ENCODE measurements at regions not wholly inside any gene's neighbourhood (a gene's known extent, or its start where the extent isn't known, plus 50 kb on each side); places are given as distances from the start of the nearest gene placed in this dataset.
A peak's percentile ranks its signal among the peaks of the same experiment; 100 is the strongest.
"Not testable (repeated sequence)": the region's sequence is repeated elsewhere in the genome, so short reads cannot be mapped to it uniquely, and the experiment has no call there.

DNA sequence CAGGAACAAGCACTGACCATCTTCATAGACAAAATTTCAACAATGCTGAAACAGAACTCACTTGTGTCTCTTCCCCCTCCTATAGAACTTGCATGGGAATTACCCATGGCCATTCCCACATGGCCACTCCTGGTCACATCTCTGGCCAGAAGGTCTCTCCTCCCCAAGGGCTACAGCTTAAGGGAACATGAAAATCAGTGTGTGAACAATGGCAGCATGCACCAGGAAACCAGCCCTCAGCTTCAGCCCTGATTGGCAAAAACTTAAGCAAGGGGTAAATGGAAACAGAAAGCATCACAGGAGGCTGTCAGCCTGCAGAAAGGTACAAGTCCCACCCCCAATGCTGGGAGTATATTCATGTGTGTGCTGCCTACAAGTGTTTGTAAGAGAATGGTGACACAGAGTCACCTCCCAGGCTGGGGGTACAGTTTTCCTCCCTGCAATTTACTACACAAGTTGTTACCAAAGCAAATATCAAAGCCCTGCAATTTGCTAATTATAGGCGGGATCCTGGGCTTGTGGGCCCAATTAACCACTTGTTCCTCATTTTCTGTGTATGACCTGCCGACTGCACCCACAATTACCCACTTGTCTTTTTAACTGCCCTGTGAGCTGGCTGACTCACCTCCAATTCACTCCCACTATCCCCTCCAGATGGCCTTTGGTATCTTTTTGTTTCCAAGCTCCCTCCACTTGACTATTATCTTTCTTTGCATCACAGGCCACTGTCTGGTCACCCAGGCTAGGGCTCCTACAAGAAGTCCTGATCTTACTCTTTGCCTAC, 84.4 kb upstream of the HES1 start:
- DNase-seq: no peak

DNA sequence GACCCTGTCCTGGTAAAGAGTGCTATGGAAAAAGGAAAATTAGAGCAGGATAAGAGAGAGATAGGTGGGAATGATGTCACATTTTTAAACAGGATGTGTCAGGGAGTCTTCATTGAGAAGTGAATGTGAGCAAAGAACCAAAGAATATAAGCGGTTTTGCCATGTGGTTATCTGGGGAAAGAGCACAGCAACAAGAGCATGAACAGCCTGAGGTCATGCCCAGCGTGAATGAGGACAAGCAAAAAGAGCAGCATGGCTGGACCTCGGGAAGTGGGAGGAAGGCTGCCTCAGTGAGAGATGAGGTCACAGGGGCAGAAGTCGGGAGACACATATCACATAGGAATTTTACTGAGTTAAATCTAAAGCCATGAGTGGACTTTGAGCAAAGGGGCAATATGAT, 82.8 kb upstream of the HES1 start:
- DNase-seq: no peak

DNA sequence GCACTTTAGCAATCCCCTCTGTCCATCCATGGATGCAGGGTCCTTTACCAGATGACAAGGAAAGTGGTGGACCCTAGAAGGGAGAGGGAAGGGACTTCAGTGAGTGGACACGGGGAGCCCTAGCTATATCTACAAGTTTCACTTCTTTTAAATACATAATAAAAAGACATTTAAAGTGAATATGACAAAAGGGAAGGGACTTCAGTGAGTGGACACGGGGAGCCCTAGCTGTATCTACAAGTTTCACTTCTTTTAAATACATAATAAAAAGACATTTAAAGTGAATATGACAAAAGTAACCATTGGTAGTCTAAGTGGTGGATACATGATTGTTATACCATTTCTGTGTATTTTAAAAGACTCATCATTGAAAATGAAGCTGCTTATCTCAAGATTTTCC, 81.9 kb upstream of the HES1 start:
- no peak for DNase-seq

DNA sequence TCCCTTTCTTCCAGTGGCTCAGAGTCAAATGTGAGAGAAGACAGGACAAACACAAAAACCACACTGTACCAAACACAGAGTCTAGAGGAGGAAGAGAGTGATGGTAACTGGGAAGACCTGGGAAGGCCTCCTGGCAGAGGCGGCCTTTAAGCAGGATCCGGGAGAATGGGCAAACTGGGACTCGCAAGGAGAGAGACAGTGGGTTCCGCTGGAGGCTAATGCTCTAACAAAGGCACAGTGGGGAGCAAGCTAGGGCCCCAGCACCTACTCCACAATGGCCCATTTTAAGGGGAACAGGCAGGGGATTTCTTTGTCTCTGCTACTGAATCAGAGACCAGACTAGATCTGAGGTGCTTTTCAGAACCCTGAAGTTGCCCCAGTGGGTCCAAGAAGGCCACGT, 81.4 kb upstream of the HES1 start:
- no peak for DNase-seq

DNA sequence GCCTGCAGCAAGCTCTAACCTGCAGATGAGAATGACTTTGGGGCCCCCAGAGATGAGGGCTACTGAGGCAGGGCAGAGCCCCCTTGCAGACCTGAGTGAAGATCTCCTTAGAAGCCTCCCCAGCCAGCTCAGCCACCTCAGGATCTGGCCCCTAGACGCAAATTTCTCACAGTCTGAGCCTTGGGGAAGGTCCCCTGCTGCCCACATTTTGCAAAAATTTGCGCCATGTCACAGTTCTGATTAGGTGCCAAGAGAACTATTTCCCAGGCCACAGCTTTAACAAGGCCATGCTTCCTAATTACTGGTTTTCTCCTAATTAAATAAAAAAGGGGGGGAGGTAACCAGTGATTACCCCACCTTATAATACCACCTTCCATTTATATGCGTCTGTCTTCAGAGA, 81.0 kb upstream of the HES1 start:
- DNase-seq: no peak

DNA sequence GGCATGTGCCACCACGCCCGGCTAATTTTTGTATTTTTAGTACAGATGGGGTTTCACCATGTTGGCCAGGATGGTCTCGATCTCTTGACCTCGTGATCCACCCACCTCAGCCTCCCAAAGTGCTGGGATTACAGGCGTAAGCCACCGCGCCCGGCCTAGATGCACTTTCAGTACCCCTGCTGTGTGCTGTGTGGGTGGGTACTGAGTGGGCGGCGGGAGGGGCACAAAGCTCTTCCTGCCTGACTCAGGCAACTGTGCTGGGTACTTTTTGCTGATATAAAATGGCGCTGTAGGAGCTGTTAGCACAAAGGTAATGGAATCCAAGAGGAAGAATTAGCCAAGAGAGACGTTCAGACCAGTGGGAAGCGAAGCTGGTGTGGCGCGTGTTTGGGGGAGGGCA, 79.6 kb upstream of the HES1 start:
- not testable (repeated sequence) for DNase-seq

DNA sequence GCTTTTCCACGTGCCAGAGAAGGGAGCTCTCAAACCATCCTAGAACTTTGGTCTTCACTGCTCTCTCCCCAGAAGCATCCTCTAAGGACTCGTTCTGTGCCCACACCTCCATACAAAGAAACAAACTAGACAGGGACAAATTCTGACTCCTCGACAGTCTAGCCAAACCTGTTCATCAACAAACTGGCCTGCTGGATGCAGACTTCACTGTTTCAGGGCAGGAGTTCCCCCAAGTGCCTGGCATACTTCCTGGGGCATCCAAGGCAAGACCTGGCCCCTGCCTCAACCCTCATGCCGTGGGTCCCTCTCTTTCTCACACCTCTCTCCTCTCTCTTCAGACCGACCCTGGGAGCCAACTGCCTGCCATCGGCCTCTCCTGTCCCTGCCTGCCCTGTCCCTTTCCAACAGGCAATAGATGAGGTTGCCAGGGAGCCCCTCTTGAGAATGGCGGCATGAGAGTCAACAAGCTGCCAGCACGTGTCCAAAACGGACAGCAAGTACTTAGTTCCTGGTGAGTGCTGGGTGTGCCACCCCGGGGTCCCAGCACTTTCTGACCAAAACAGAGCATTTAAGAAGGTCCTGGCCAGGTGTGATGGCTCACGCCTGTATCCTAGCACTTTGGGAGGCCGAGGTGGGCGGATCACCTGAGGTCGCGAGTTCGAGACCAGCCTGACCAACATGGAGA, 79.1 kb upstream of the HES1 start:
- no peak for DNase-seq

DNA sequence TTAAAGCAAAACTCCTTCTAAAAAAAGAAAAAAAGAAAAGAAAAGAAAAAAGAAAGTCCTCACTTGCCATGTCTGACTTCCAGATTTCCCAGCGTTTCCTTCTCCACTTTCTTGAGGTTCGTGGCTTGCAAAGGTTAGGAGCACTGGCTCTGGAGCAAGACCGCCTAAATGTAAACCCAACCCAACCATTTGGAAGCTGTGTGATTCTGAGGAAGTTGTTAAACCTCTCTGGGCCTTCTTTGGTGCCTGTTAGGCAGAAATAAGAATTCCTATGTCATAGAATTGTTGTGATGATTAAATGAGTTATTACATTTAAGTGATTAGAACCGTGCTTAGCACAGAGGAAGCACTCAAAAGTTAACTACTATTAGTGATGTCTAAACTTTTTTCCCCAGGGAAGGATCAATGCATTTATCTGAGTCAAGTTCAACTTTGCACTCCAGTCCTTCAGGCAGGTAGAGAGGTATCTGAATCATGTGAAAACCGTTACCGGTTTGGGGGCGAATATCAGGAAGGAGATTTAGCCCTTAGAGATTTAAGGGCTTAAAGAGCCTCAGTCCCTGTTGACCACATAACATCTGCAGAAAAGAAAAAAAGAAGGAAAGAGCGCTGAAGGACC, 78.3 kb upstream of the HES1 start:
- DNase-seq: no peak

DNA sequence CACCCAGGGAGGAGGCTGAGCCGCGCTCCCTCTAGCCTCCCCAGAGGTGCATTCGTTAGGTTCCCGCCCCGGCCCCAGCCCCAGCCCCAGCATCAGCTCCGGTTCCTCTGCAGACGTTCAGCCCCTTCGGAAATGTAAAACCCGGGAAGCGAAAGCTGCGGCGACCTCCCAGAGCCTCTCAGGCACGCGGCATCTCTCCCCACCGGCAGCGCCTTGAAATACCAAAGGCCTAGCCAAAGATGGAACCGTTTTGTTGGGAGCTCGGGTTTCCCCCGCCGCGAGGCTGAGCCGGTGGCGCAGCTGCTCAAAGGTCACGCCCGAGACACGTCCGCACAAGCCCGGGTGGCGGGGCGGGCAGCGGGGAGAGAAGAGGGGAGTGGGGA, 77.8 kb upstream of the HES1 start:
- no peak for DNase-seq

DNA sequence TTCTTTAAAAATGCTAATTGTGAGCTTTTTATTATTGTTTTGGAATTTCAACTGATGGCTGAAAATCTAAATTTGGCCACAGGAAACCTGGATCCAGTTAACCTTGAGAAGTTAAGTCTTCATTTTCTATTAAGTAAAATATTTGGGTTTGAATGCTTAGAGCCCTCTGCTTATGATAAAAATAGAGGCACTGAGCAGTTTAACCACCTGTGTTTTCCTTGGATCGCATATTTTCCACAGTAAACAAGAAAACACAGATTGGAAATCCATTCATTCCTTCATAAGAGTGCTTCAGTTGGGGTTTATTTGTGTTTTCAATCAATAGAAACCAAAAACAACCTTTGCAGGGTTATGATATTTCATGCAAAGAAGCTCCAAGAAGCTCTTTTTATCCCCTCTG, 77.2 kb upstream of the HES1 start:
- DNase-seq: no peak

DNA sequence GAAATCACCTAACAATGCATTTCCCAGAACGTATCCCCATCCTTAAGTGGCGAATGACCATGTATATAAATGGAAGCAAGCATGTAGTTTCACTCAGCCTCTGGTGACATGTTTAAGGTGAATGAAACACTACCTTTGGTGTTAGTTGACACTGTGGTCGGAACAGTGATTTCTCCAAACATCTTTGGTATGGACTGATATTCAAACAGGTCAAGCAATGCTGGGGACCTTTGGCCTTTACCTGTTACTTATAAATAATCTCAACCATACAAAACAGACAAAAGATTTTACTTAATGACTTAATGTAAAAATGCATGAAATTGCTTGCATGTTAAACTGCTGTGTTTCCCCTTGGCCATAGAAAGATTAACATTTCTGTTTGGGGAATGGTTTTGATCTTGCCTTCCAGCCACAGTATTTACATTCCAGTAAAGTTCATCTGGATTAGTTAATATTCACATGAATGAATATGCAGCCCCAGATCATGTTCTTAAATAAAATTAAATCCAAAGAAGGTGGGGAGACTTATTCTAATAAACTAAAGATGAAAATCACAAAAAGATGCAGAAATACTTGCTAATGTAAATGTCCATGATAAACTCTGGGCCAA, 74.4 kb upstream of the HES1 start:
- no peak for DNase-seq

DNA sequence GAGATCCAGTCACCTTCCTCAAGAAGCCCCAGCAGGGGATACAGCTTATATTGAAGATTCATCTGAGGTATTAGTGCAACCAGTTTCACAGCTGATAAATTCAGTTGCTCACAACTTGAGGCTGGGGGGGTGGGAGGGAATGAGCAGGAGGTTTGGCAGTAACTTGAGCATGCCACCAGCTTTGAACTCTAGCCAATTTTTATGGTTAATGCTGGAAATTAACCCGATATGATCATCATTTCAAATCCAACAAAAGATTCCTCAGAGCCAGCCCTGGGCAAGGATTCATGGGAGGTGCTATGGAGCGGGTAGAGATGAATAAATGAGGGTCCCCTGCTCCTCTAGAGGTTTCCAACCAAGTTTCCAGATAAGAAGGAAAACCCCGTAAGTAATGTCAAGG, 73.1 kb upstream of the HES1 start:
- no peak for DNase-seq

DNA sequence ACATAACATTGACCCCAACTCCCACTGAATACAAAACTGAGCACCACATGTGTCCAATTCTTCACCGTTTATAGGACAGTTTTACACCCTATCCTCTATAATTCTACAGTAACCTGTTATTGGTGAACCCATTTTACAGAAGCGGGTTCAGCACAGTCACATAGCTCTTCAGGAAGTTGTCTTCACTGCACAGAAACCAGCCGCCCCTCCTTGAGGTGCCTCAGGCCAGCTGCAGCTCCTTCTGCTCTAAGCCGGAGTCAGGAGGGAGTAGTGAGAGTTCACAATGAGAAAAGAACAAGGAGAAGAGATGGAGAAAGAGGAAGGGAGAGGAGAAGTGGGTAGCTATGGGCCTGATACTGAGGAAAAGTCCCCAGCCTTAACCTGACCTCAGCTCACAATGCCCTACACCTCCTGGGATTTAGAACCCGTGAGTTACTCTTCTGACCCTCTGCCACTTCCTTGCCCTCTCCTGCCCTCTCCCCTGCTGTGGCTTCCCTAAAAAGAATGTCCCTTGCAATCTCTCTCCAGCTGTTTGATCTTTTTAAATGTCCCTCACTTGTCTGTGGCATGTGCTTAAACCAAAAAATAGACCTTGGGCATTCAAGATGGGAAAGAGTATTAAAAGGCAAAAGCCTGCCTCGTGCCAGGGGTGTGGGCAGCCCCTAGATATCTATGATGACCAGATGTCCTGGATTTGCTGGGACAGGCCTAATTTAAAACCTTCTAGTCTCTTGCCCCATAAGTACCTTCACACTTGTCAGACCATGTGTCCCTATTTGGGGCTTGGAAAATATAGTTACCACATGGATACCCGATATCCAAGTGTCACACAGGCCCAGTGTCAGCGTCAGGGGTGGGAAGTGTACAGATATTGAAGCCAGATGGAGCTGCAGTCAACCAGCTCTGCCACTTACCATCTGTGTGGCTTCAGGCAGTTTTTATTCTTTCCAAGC, 71.3 kb upstream of the HES1 start:
- no peak for DNase-seq

DNA sequence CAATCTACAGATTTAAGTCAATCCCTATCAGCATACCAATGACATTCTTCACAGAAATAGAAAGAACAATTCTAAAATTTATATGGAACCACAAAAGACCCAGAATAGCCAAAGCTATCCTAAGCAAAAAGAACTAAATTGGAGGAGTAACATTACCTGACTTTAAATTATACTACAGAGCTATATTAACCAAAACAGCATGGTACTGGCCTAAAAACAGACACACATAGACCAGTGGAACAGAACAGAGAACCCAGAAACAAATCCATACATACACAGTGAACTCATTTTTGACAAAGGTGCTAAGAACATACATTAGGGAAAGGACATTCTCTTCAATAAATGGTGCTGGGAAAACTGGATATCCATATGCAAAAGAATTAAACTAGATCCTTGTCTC, 68.6 kb upstream of the HES1 start:
- not testable (repeated sequence) for DNase-seq

DNA sequence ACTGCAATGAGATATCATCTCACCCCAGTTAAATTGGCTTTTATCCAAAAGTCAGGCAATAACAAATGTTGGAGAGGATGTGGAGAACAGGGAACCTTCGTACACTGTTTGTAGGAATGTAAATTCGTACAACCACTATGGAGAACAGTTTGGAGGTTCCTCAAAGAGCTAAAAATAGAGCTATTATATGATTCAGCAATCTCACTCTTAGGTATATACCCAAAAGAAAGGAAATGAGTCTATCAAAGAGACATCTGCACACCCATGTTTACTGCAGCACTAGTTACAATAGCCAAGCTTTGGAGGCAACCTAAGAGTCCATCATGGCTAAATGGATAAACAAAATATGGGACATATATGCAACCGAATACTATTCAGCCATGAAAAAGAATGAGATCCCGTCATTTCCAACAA, 68.0 kb upstream of the HES1 start:
- DNase-seq: no peak

DNA sequence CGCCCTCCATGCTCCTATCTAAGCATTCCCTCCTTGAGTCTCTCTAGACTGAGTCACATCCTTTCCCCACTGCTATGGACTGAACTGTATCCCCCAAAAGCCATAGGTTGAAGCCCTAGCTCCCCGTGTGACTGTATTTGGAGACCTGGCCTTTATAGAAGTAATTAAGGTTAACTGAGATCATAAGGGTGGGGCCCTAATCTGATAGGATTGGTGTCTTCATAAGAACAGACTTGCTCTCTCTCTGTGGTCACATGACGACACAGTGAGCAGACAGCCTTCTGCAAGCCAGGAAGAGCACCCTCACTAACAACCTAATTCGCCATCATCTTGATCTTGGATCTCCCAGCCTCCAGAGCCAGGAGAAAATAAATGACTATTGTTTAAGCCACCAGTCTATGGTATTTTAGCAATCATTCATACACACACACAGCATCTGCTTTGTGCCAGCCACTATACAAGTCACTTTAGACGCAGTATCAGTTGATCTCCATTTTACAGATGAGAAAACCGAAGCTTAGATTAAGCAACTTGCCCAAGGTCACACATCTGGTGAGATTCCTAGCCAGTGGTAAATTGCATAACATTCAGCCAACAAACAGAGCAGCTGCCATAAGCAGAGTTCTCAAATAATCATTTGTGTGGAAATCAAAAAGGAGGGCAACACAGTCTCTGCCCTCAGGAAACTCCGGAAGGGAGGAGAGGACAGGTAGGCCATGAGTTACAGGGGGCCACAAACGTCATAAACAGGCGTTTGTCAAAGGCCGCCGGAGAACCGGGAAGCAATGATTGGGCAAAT, 66.3 kb upstream of the HES1 start:
- DNase-seq: no peak

DNA sequence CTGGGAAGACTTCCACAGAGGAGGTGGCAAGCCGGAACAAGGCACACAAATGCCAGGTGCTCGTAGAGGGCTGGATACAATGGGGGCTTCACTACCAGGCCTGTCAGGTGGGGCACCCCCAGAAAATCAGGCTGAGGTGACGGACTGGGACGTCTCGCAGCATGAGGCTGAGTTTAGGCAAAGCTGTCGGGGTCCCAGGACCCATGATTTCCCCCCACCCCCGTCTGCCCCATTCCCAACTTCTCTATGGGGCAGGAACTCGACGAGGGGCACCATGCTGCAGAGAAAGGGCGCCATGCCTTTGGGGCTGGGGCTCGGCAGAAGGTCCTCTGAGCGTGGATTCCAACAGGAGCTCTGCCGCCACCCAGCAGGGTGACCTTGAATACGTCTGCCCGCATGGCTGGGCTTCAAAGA, 65.7 kb upstream of the HES1 start:
- DNase-seq: no peak

DNA sequence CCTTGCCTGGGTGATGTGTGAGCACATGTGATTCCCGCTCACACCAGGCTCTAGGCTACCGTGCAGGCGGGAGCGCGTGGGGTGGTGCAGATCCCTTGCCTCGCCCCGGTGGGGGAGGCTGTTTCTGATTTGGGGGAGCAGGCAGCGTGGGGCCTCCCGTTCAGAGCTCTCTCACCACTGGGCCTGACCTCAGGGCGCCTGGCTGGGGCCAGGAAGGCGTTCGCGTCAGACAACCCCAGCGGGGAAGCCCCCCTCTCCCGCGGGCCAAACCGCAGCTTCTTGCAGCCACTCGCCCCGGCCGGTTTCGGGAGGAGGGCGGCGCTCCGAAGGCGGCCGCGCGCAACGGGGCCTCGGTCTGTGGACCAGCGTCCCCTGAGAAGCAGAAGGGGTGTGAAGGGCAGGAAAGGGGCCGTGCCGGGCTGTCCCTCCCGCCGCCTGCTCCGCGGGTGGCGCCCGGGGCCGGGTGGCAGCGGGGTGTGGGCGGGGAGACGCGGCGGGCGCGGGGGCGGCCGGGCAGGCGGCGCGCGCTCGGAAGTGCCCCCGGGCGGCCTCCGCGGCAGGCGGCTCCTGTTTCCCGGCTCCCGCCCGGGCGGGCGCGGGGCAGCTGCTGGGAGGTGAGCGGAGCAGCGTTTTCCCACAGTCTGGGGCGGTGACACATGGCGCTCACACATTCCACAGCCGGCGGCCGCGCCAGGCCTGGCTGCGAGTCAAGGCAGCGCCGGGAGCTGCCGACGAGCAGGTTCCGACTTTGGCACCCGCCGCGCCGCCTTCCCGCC, 65.1 kb upstream of the HES1 start:
- DNase-seq: peak; percentile 65

DNA sequence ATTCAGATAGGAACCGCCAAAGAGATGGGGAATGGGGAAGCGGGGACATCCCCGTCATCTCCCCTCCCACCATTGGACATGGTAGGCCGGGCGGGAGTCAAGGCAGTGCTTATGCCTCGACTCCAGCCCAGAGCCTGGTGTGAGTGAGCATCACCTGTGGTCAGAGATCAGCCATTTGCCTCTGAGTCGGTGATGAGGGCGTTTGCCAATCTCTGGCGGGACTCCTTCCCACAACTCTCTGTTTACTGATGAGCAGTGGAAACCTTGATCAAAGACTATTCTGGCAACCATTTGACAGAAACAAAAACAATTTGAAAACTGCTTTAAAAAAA, 63.9 kb upstream of the HES1 start:
- no peak for DNase-seq

DNA sequence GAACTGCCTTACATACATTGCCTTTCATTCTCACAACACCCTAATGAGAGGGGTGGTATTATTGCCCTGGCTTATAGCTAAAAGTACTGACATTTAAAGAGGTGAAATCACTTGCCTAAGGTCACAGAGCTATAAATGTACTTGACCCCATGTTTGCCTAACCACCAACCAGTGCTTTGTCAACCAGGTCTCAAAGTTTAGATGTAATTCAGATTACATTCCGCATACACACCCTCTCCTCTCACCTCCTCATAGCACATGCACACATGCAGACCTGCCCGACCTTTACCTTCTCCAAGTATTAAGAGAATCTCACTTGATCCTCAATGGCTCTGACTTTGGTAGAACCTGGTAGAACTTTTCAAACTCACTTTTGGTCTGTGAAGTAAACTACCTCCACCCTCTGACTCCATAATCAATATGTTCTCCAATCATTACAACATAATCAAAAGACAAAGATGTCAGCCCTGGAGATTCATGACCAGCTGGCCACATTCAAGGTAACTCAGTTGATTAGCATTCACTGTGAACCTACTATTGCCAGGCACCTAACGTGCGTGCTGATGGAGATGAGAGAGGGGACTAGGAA, 63.2 kb upstream of the HES1 start:
- no peak for DNase-seq

DNA sequence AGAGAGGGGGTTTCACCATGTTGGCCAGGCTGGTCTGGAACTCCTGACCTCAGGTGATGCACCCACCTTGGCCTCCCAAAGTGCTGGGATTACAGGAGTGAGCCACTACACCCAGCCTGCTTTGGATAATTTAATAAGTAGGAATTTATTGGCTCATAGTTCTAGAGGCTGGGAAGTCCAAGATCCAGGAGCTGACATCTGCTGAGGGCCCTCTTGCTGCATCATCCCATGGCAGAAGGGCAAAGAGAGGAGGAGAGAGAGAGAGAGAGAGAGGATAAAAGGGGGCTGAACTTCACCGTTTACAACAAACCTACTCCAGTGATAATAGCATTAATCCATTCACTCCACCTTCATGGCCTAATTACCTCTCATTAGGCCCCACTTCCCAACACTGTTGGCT, 62.0 kb upstream of the HES1 start:
- DNase-seq: no peak

All from KG1 (cell line).